Prostate gland (tissue), 2 donors: ENCODE measurements at regions not wholly inside any gene's neighbourhood (a gene's known extent, or its start where the extent isn't known, plus 50 kb on each side); places are given as distances from the start of the nearest gene placed in this dataset.

Experiments
- CTCF ChIP-seq, 4 experiments: fragments of 200-600 bp in 2 of 4; fragments of 450-650 bp in 2 of 4; sonication (generic) in 2 of 4; IDR thresholded peaks; 1 replicate in 3 of 4; 2 replicates in 1 of 4; pipeline ENCODE4 v1.5.1; 2016 to 2019; ENCODE audit warnings: antibody characterized with exemption in 4 of 4, mild to moderate bottlenecking in 2 of 4, moderate library complexity in 2 of 4
- POLR2A ChIP-seq: fragments of 450-650 bp; IDR thresholded peaks from one replicate; pipeline ENCODE4 v1.6.1; 2016; ENCODE audit warnings: antibody characterized with exemption, mild to moderate bottlenecking
- POLR2AphosphoS5 ChIP-seq: sonication (generic); formaldehyde crosslinking; IDR thresholded peaks from one replicate; pipeline ENCODE4 v1.6.1; 2017; ENCODE audit warnings: antibody characterized with exemption

DNA sequence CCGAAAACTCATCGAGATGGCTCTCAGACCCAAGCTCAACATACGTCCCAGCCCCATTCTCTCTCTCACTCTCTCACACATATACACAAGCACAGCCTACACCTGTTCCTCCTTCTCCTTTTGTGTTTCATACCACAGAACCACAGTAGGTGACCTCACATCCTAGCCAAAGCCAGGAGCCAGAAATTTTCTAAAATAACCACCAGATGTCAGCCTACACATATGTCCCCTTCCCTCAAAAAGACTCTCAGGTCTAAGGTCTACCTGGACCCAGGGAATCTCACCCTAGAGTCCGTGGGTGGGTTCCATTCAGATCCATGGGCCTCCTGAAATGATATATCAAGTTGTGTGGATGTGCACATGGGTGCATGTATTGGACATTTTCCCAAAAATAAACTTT is 104.2 kb upstream of the IPO5 start:
- TF ChIP-seq POLR2AphosphoS5: no peak
- no peak for TF ChIP-seq CTCF (IDR thresholded peaks at IDR 0.05)
- no peak for TF ChIP-seq POLR2A
